ENCODE measurements at regions not wholly inside any gene's neighbourhood (a gene's known extent, or its start where the extent isn't known, plus 50 kb on each side); places are given as distances from the start of the nearest gene placed in this dataset.

GRCh38 chr2:58834404-58834803, 593.3 kb upstream of the FANCL start:
- TF ChIP-seq CTCF (IDR thresholded peaks at IDR 0.05) (no peak), EZH2 (IDR thresholded peaks at IDR 0.05; ENCODE audit: borderline replicate concordance, insufficient read depth, low read depth, low read length, poor library complexity, severe bottlenecking) (no peak)
